ENCODE measurements at regions not wholly inside any gene's neighbourhood (a gene's known extent, or its start where the extent isn't known, plus 50 kb on each side); places are given as distances from the start of the nearest gene placed in this dataset.

- in situ Hi-C loops (cut with MboI; ENCODE audit: low pct_ligation_motif_present in 1 of 4, low pct_unique_long_range_greater_than_20kb in 1 of 4, low sequenced_read_pairs in 3 of 4) (no loop called here), intact Hi-C loops (cut with DNase I; ENCODE audit: low total_unique reads) (no loop called here)
- Histone ChIP-seq H3K27me3 (no peaks in the 10 kb centered on the region), H3K4me3 (no peak overlapping the region), H3K9me3 (no peaks in the 10 kb centered on the region), H3K4me1 (peaks cover 0 to 7% (median 0%) of the 10 kb centered on the region in 4 donors), H3K27ac (no peak overlapping the region), H3K36me3 (no peaks in the 10 kb centered on the region)
- no peak for TF ChIP-seq POLR2A (IDR thresholded peaks at IDR 0.05)
- TF ChIP-seq CTCF (IDR thresholded peaks at IDR 0.05): no peak
- no peak for TF ChIP-seq POLR2AphosphoS5 (IDR thresholded peaks at IDR 0.05)
- TF ChIP-seq EP300 (IDR thresholded peaks at IDR 0.05; ENCODE audit: low read depth): no peak
- WGBS, 2 donors (ENCODE audit: low coverage in 1 of 2): 53 to 90% methylated on average over 2 of the region's 2 CpGs
- DNase-seq: no peak
These were observed 354.5 kb downstream of the WDR11 start for GRCh38 chr10:121205625-121206024.

- intact Hi-C loops (cut with DNase I; ENCODE audit: low total_unique reads) (no loop called here), in situ Hi-C loops (cut with MboI; ENCODE audit: low pct_ligation_motif_present in 1 of 4, low pct_unique_long_range_greater_than_20kb in 1 of 4, low sequenced_read_pairs in 3 of 4) (no loop called here)
- Histone ChIP-seq H3K27ac (no peak overlapping the region), H3K36me3 (no peaks in the 10 kb centered on the region), H3K27me3 (no peaks in the 10 kb centered on the region), H3K4me3 (no peak overlapping the region), H3K9me3 (no peaks in the 10 kb centered on the region), H3K4me1 (no peaks in the 10 kb centered on the region)
- no peak for DNase-seq
- WGBS, 2 donors (ENCODE audit: low coverage in 1 of 2): 79 to 84% methylated on average over 2 of the region's 2 CpGs
- TF ChIP-seq POLR2A (IDR thresholded peaks at IDR 0.05) (no peak), POLR2AphosphoS5 (IDR thresholded peaks at IDR 0.05) (no peak)
These were observed 360.3 kb downstream of the WDR11 start for GRCh38 chr10:121211446-121211845.

GRCh38 chr10:121213437-121213836 is 362.3 kb downstream of the WDR11 start:
- no peaks in the 10 kb centered on the region for H3K36me3 ChIP-seq
- 78% methylated on average over 4 of the region's 4 CpGs; no CpG with 5 or more reads in 1 of the 2 donors for WGBS, 2 donors (ENCODE audit: low coverage in 1 of 2)
- no peak overlapping the region for H3K4me3 ChIP-seq
- no peaks in the 10 kb centered on the region for H3K27me3 ChIP-seq
- intact Hi-C loops (cut with DNase I; ENCODE audit: low total_unique reads) (no loop called here), in situ Hi-C loops (cut with MboI; ENCODE audit: low pct_ligation_motif_present in 1 of 4, low pct_unique_long_range_greater_than_20kb in 1 of 4, low sequenced_read_pairs in 3 of 4) (no loop called here)
- no peaks in the 10 kb centered on the region for H3K4me1 ChIP-seq
- TF ChIP-seq POLR2A (IDR thresholded peaks at IDR 0.05) (no peak), POLR2AphosphoS5 (IDR thresholded peaks at IDR 0.05) (no peak), EP300 (IDR thresholded peaks at IDR 0.05; ENCODE audit: low read depth) (no peak)
- no peak for DNase-seq
- H3K9me3 ChIP-seq: no peaks in the 10 kb centered on the region
- no peak overlapping the region for H3K27ac ChIP-seq

GRCh38 chr10:121216295-121216694 is 365.1 kb downstream of the WDR11 start:
- Histone ChIP-seq H3K9me3 (no peaks in the 10 kb centered on the region), H3K4me1 (no peaks in the 10 kb centered on the region), H3K27me3 (no peaks in the 10 kb centered on the region), H3K4me3 (no peak overlapping the region), H3K27ac (peak overlapping the region in 3 of 4 donors; percentile 0 to 51 (median 45)), H3K36me3 (no peaks in the 10 kb centered on the region)
- WGBS, 2 donors (ENCODE audit: low coverage in 1 of 2): 76 to 100% methylated on average over 1 to 2 of the region's 2 CpGs
- DNase-seq: no peak
- intact Hi-C loops (cut with DNase I; ENCODE audit: low total_unique reads): no loop called here
- in situ Hi-C loops (cut with MboI; ENCODE audit: low pct_ligation_motif_present in 1 of 4, low pct_unique_long_range_greater_than_20kb in 1 of 4, low sequenced_read_pairs in 3 of 4): no loop called here
- TF ChIP-seq EP300 (IDR thresholded peaks at IDR 0.05; ENCODE audit: low read depth): no peak
- no peak for TF ChIP-seq POLR2A (IDR thresholded peaks at IDR 0.05)
- no peak for TF ChIP-seq POLR2AphosphoS5 (IDR thresholded peaks at IDR 0.05)
- TF ChIP-seq CTCF (IDR thresholded peaks at IDR 0.05): no peak

GRCh38 chr10:121216721-121217181 is 365.6 kb downstream of the WDR11 start:
- H3K4me3 ChIP-seq: no peak overlapping the region
- no peaks in the 10 kb centered on the region for H3K36me3 ChIP-seq
- no peak for DNase-seq
- intact Hi-C loops (cut with DNase I; ENCODE audit: low total_unique reads) (no loop called here), in situ Hi-C loops (cut with MboI; ENCODE audit: low pct_ligation_motif_present in 1 of 4, low pct_unique_long_range_greater_than_20kb in 1 of 4, low sequenced_read_pairs in 3 of 4) (no loop called here)
- peak overlapping the region in 3 of 4 donors; percentile 0 to 51 (median 45) for H3K27ac ChIP-seq
- no peaks in the 10 kb centered on the region for H3K27me3 ChIP-seq
- TF ChIP-seq POLR2A (IDR thresholded peaks at IDR 0.05) (no peak), CTCF (IDR thresholded peaks at IDR 0.05) (no peak), POLR2AphosphoS5 (IDR thresholded peaks at IDR 0.05) (no peak), EP300 (IDR thresholded peaks at IDR 0.05; ENCODE audit: low read depth) (no peak)
- H3K4me1 ChIP-seq: no peaks in the 10 kb centered on the region
- H3K9me3 ChIP-seq: no peaks in the 10 kb centered on the region
- WGBS, 2 donors (ENCODE audit: low coverage in 1 of 2): 70% methylated on average over 8 of the region's 8 CpGs; no CpG with 5 or more reads in 1 of the 2 donors
